Lung (tissue), 11 donors: ENCODE measurements at regions not wholly inside any gene's neighbourhood (a gene's known extent, or its start where the extent isn't known, plus 50 kb on each side); places are given as distances from the start of the nearest gene placed in this dataset.

Experiments used
- ATAC-seq: fragments of 200-7000 bp; cut with Tn5 transposase; one replicate; pipeline ENCODE4 v1.9.1; 2020; ENCODE audit warnings: moderate number of reproducible peaks; ENCODE audit not compliant: insufficient read depth, low FRiP score
- DNase-seq, 3 donors: peaks; one replicate each; pipeline ENCODE4 v3.0.0-alpha.2; 2013 to 2017
- H3K27ac ChIP-seq, 2 donors: one replicate each; pipeline ENCODE4 v1.5.1; 2013; ENCODE audit warnings: mild to moderate bottlenecking in 2 of 2, moderate library complexity in 2 of 2, control low read depth in 1 of 2, inconsistent platforms in 1 of 2, low read depth in 1 of 2, low read length in 1 of 2
- H3K27me3 ChIP-seq, 3 donors: one replicate each; pipeline ENCODE4 v1.5.1; 2013; ENCODE audit warnings: low read length in 2 of 3; ENCODE audit not compliant: control insufficient read depth in 3 of 3, insufficient read depth in 3 of 3
- H3K36me3 ChIP-seq, 4 donors: one replicate each; pipeline ENCODE4 v1.5.1; 2013; ENCODE audit warnings: low read length in 4 of 4, mild to moderate bottlenecking in 1 of 4, moderate library complexity in 1 of 4; ENCODE audit not compliant: control insufficient read depth in 4 of 4, insufficient read depth in 4 of 4
- H3K4me1 ChIP-seq, 5 donors: one replicate each; pipeline ENCODE4 v1.5.1; 2013; ENCODE audit warnings: low read length in 5 of 5, mild to moderate bottlenecking in 2 of 5, moderate library complexity in 1 of 5; ENCODE audit not compliant: control insufficient read depth in 5 of 5, insufficient read depth in 5 of 5
- H3K4me3 ChIP-seq: one replicate; pipeline ENCODE4 v1.5.1; 2013; ENCODE audit warnings: mild to moderate bottlenecking, control low read depth, moderate library complexity
- H3K9ac ChIP-seq, 2 donors: one replicate each; pipeline ENCODE4 v1.5.1; 2013; ENCODE audit warnings: low read length in 2 of 2, control low read depth in 1 of 2; ENCODE audit not compliant: insufficient read depth in 1 of 2
- H3K9me3 ChIP-seq, 4 donors: one replicate each; pipeline ENCODE4 v1.5.1; 2013; ENCODE audit warnings: low read length in 3 of 4, mild to moderate bottlenecking in 1 of 4, moderate library complexity in 1 of 4; ENCODE audit not compliant: control insufficient read depth in 4 of 4, insufficient read depth in 3 of 4
- WGBS, 2 donors: extraction: QIAGEN DNeasy Blood & Tissue Kit; methylation state at CpG; one replicate each; pipeline ENCODE4 v1.1.7; 2013; 5-methylcytosine and 5-hydroxymethylcytosine counted together
- TF ChIP-seq, protein P1 (sequence below): IDR thresholded peaks from 2 replicates; pipeline ENCODE4 v1.5.1; 2012; ENCODE audit warnings: mild to moderate bottlenecking; ENCODE audit errors: control extremely low read depth, extremely low read depth
- donor health status: control.
- donor health status: control.
- donor health status: Bipolar disorder and iron deficiency.
- donor health status: healthy.
- donor health status: DM: yes; HTN: yes; CAD: no.

DNA sequence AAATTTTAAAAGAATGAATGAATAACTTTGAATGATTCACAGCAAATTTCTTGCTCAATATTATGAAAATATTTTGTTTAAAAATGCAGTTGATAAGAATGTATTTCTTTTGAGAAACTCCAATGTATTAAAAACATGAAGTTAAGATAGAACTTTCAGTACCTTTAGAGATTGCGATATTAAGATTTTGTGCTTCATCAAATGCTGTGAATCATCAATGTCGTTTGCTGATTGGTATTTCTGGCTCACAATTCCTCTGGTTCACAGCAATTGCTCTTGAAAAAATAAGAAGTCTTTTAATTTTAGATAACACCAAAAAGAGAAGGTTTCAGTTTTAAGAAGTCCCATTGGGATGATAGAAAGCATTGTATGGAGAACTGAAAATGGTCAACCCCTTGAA, 228.7 kb downstream of the IKZF2 start:
- Histone ChIP-seq H3K4me1 (no peaks in the 10 kb centered on the region), H3K9me3 (peaks cover 0 to 3% (median 0%) of the 10 kb centered on the region in 4 donors), H3K27me3 (no peaks in the 10 kb centered on the region), H3K4me3 (no peak overlapping the region), H3K9ac (no peak overlapping the region), H3K36me3 (no peaks in the 10 kb centered on the region), H3K27ac (no peak overlapping the region)
- no peak for ATAC-seq
- TF ChIP-seq, protein P1, sequence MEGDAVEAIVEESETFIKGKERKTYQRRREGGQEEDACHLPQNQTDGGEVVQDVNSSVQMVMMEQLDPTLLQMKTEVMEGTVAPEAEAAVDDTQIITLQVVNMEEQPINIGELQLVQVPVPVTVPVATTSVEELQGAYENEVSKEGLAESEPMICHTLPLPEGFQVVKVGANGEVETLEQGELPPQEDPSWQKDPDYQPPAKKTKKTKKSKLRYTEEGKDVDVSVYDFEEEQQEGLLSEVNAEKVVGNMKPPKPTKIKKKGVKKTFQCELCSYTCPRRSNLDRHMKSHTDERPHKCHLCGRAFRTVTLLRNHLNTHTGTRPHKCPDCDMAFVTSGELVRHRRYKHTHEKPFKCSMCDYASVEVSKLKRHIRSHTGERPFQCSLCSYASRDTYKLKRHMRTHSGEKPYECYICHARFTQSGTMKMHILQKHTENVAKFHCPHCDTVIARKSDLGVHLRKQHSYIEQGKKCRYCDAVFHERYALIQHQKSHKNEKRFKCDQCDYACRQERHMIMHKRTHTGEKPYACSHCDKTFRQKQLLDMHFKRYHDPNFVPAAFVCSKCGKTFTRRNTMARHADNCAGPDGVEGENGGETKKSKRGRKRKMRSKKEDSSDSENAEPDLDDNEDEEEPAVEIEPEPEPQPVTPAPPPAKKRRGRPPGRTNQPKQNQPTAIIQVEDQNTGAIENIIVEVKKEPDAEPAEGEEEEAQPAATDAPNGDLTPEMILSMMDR: no peak
- 86 to 94% methylated on average over 2 of the region's 2 CpGs for WGBS, 2 donors
- no peak for DNase-seq

DNA sequence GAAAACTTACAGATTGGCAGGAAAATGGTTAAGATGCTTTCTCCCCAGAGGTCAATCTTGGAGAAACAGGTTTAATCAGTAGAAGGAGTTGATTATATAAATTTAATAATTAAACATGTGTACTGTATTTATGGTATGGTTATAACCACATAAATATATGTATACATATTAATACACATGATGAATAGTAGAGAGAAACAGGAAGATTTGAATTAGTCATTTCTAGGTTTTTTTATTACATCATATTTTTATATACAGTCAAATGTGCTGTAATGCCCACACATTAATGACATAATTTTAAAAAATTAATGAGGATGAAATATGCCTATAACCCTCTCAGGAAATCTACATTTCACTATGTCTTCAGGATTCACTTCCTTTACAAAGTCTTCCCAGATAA, 229.7 kb downstream of the IKZF2 start:
- Histone ChIP-seq H3K36me3 (no peaks in the 10 kb centered on the region), H3K9me3 (peaks cover 0 to 3% (median 0%) of the 10 kb centered on the region in 4 donors), H3K27ac (no peak overlapping the region), H3K9ac (no peak overlapping the region), H3K4me3 (no peak overlapping the region), H3K4me1 (no peaks in the 10 kb centered on the region), H3K27me3 (no peaks in the 10 kb centered on the region)
- TF ChIP-seq, protein P1: no peak
- DNase-seq (no peak), ATAC-seq (no peak)

DNA sequence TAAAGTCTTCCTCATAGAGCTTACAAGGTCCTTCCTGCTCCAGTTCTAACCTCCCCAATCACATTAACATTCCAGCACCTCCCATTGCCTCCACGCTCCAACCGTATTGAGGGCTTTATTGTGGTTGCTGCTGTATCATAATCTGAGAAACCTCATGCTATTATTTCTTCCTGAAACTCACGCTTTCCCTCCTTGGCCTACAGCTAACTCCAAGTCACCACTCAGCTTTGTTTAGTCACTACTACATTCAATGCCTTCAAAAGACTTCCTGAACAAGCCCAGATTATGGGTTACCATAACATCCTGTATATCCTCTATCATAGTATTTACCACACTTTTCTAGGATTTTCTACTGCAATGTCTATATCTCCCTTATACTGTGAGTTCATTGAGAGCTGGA, 230.4 kb downstream of the IKZF2 start:
- 76 to 86% methylated on average over 3 of the region's 3 CpGs for WGBS, 2 donors
- TF ChIP-seq, protein P1: no peak
- ATAC-seq (no peak), DNase-seq (no peak)
- no peak overlapping the region for H3K9ac ChIP-seq
- H3K27me3 ChIP-seq: no peaks in the 10 kb centered on the region
- H3K4me3 ChIP-seq: no peak overlapping the region
- H3K4me1 ChIP-seq: no peaks in the 10 kb centered on the region
- H3K9me3 ChIP-seq: peaks cover 0 to 3% (median 0%) of the 10 kb centered on the region in 4 donors
- no peaks in the 10 kb centered on the region for H3K36me3 ChIP-seq
- no peak overlapping the region for H3K27ac ChIP-seq

DNA sequence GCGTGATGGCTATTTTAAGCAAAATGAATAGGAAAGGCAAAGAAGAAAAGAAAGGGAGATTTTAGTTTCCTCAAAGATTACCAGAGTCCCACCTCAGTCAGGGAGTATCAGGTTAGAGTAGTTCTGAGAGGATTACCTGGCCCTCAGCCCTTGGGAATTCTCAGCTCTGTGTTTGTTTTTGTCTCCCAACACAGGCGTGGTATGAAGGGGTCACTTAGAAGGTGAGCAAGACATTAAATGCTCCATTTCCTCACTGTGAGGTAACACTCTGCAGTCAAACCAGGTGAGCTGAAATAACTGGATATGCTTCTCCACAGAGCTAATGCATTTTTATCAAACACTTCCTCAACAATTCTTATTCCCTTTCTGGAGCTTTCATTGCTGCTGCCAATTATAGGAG, 232.2 kb downstream of the IKZF2 start:
- H3K27me3 ChIP-seq: no peaks in the 10 kb centered on the region
- no peaks in the 10 kb centered on the region for H3K9me3 ChIP-seq
- WGBS, 2 donors: 57 to 74% methylated on average over 2 of the region's 2 CpGs
- DNase-seq: peak in 2 of 3 donors; percentile 11 to 34
- ATAC-seq: no peak
- no peaks in the 10 kb centered on the region for H3K36me3 ChIP-seq
- TF ChIP-seq, protein P1: no peak
- no peaks in the 10 kb centered on the region for H3K4me1 ChIP-seq
- H3K9ac ChIP-seq: no peak overlapping the region
- no peak overlapping the region for H3K4me3 ChIP-seq
- H3K27ac ChIP-seq: no peak overlapping the region
